Uterus (tissue), 3 donors: ENCODE measurements at regions not wholly inside any gene's neighbourhood (a gene's known extent, or its start where the extent isn't known, plus 50 kb on each side); places are given as distances from the start of the nearest gene placed in this dataset.

Experiments used
- DNase-seq, 2 donors: peaks; one replicate each; pipeline ENCODE4 v3.0.0-alpha.2; 2019 to 2020
- H3K27ac ChIP-seq, 2 donors: fragments of 200-600 bp; sonication (generic); 1 replicate in 1 of 2; 2 replicates in 1 of 2; pipeline ENCODE4 v1.5.1; 2016 to 2018
- H3K27me3 ChIP-seq, 2 donors: fragments of 200-600 bp; sonication (generic); one replicate each; pipeline ENCODE4 v1.5.1; 2018 to 2019; ENCODE audit warnings: control low read depth in 1 of 2
- H3K36me3 ChIP-seq, 2 donors: fragments of 200-600 bp; sonication (generic); one replicate each; pipeline ENCODE4 v1.5.1; 2019; ENCODE audit warnings: control low read depth in 1 of 2
- H3K4me1 ChIP-seq, 2 donors: fragments of 200-600 bp; sonication (generic); one replicate each; pipeline ENCODE4 v1.5.1; 2018 to 2019; ENCODE audit warnings: control low read depth in 1 of 2
- H3K4me3 ChIP-seq, 2 donors: fragments of 200-600 bp; sonication (generic); 1 replicate in 1 of 2; 2 replicates in 1 of 2; pipeline ENCODE4 v1.5.1; 2018 to 2019; ENCODE audit warnings: mild to moderate bottlenecking in 1 of 2
- H3K9me3 ChIP-seq, 2 donors: fragments of 200-600 bp; sonication (generic); one replicate each; pipeline ENCODE4 v1.5.1; 2019; ENCODE audit warnings: control low read depth in 1 of 2
- POLR2A ChIP-seq, 2 donors: fragments of 450-650 bp; IDR thresholded peaks; one replicate each; pipeline ENCODE4 v1.6.1; 2016; ENCODE audit warnings: antibody characterized with exemption in 2 of 2, mild to moderate bottlenecking in 1 of 2, moderate library complexity in 1 of 2
- intact Hi-C: fragments of 100-400 bp; cut with DNase I; formaldehyde crosslinking; loops from one replicate; pipeline ENCODE4 v1.15.1; 2023; ENCODE audit warnings: low total_unique reads
- TF ChIP-seq, protein P1 (sequence below), 4 experiments: fragments of 200-600 bp in 2 of 4; fragments of 450-650 bp in 2 of 4; sonication (generic) in 2 of 4; IDR thresholded peaks; one replicate each; pipeline ENCODE4 v1.5.1; 2016 to 2019; ENCODE audit warnings: antibody characterized with exemption in 4 of 4, mild to moderate bottlenecking in 2 of 4, moderate library complexity in 1 of 4
- donor health status: DM: yes; HTN: yes; CAD: no.

DNA sequence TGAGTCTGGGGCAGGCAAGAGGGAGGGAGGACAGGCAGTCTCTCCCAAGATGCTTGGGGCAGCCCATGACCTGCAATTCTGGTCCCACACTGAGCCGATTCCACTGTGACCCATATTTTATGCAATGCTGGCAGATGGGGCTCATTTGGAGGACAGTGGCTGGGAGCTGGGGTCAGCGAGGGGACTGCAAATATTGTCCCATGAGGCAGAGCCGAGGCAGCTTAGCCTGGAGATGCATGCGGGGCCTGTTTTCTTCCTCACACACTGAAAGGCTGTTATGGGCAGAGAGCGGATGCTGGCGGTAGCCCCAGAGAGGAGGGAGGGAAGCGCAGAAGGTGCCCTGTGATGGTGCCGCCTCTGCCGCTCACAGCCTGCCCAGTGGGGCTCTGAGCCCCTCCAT, 128.5 kb upstream of the POU3F1 start:
- DNase-seq = no peak
- no peaks in the 10 kb centered on the region for H3K36me3 ChIP-seq
- no peaks in the 10 kb centered on the region for H3K27me3 ChIP-seq
- H3K4me3 ChIP-seq = no peak overlapping the region
- no peaks in the 10 kb centered on the region for H3K9me3 ChIP-seq
- no peaks in the 10 kb centered on the region for H3K4me1 ChIP-seq
- no peak overlapping the region for H3K27ac ChIP-seq
- TF ChIP-seq, protein P1, sequence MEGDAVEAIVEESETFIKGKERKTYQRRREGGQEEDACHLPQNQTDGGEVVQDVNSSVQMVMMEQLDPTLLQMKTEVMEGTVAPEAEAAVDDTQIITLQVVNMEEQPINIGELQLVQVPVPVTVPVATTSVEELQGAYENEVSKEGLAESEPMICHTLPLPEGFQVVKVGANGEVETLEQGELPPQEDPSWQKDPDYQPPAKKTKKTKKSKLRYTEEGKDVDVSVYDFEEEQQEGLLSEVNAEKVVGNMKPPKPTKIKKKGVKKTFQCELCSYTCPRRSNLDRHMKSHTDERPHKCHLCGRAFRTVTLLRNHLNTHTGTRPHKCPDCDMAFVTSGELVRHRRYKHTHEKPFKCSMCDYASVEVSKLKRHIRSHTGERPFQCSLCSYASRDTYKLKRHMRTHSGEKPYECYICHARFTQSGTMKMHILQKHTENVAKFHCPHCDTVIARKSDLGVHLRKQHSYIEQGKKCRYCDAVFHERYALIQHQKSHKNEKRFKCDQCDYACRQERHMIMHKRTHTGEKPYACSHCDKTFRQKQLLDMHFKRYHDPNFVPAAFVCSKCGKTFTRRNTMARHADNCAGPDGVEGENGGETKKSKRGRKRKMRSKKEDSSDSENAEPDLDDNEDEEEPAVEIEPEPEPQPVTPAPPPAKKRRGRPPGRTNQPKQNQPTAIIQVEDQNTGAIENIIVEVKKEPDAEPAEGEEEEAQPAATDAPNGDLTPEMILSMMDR (IDR thresholded peaks at IDR 0.05) = no peak
- no peak for TF ChIP-seq POLR2A (IDR thresholded peaks at IDR 0.05)
- intact Hi-C loops = no loop called here

DNA sequence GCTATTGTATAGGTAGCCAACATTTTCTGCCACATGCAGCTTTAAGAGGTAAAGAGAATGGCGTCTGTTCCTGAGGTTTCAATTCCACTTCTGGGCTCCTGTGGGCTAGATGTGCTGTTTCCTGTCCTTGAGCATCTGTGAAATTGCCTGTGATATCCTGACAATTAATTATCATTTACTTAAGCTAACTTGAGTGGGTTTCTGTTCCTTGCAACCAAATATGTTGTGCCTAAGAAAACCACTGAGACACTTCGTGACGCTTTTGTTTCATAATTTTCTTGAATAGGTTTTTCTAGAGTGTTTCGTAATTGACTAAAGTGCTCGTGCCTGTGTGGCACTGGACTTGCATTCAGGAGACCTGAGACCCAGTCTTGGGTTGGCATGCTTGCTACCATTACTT, 127.3 kb upstream of the POU3F1 start:
- intact Hi-C loops = no loop called here
- DNase-seq = no peak
- H3K4me1 ChIP-seq = no peaks in the 10 kb centered on the region
- no peak overlapping the region for H3K27ac ChIP-seq
- no peak overlapping the region for H3K4me3 ChIP-seq
- no peaks in the 10 kb centered on the region for H3K9me3 ChIP-seq
- no peak for TF ChIP-seq POLR2A (IDR thresholded peaks at IDR 0.05)
- TF ChIP-seq, protein P1 (IDR thresholded peaks at IDR 0.05) = no peak
- H3K27me3 ChIP-seq = no peaks in the 10 kb centered on the region
- H3K36me3 ChIP-seq = no peaks in the 10 kb centered on the region

DNA sequence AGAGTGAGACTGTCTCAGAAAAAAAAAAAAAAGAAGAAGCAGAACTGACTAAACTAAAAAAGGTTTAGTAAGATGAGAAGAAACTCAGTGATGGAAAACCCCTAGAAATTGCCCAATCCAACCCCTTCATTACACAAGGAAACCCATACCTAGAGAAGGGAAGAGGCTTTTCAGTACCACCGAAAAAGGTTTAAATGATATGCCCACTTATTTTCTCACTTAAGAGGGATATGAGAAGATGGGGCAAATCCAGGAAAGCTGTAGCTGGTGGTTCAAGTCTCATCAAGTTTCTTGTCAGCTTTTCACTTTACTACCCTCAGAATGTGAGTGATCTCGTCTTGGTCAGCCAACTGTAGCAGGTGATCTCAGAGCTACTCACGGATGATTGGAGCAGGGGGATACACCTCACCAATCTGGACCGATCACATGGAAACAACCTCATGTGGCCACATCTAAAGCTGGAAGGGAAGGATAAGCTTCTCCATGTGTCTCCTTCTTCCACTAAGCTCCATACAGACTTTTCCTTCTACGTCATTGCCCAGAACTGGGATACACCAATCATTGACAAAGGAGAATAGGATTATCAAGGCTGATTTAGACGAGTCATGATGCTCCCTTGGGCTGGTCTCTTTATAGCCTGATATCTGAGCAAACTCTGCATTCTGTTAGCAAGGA, 126.7 kb upstream of the POU3F1 start:
- no peak for DNase-seq
- H3K4me1 ChIP-seq = no peaks in the 10 kb centered on the region
- no peak overlapping the region for H3K27ac ChIP-seq
- H3K9me3 ChIP-seq = no peaks in the 10 kb centered on the region
- TF ChIP-seq POLR2A (IDR thresholded peaks at IDR 0.05) = no peak
- H3K4me3 ChIP-seq = no peak overlapping the region
- no peaks in the 10 kb centered on the region for H3K27me3 ChIP-seq
- H3K36me3 ChIP-seq = no peaks in the 10 kb centered on the region
- intact Hi-C loops = no loop called here

DNA sequence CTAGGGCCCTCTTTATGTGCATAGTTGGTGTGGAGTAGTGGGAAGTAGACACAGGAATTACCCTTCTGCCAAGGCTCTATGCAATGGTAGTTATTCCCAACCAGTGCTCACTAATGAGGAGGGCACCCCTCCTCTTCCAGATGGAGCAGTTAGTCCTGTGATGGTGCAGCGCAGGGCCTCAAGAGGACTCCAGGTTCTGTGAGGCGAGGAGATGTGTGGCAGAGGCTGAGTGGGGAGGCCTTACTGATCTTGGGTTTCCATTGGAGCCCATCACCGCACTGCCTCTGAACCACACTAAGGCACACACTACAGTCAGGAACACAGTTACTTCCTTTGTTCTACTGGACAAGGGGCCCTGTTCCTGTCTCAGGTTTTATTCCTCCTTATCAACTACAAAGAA, 122.5 kb upstream of the POU3F1 start:
- DNase-seq = no peak
- H3K4me1 ChIP-seq = no peaks in the 10 kb centered on the region
- H3K9me3 ChIP-seq = no peaks in the 10 kb centered on the region
- no peaks in the 10 kb centered on the region for H3K36me3 ChIP-seq
- H3K4me3 ChIP-seq = no peak overlapping the region
- TF ChIP-seq POLR2A (IDR thresholded peaks at IDR 0.05) = no peak
- TF ChIP-seq, protein P1 (IDR thresholded peaks at IDR 0.05) = no peak
- no peaks in the 10 kb centered on the region for H3K27me3 ChIP-seq
- H3K27ac ChIP-seq = no peak overlapping the region
- intact Hi-C loops = no loop called here

DNA sequence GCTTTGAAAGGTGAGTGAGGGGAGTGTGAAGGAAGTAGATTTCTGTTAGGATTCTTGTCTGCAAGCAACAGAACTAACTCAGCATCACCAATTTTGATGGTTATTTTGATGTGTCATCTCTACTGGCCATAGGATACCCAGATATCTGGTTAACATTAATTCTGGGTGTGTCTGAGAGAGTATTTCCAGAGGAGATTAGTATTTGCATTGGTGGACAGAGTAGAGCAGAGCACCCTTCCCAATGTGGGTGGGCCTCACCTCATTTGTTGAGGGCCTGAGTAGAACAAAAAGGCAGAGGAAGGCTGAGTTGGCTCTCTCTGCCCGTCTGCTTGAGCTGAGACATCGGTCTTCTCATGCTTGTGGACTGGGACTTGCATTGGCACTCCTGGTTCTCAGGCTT, 121.8 kb upstream of the POU3F1 start:
- H3K4me1 ChIP-seq = no peaks in the 10 kb centered on the region
- H3K9me3 ChIP-seq = no peaks in the 10 kb centered on the region
- H3K4me3 ChIP-seq = no peak overlapping the region
- H3K36me3 ChIP-seq = no peaks in the 10 kb centered on the region
- TF ChIP-seq, protein P1 (IDR thresholded peaks at IDR 0.05) = no peak
- TF ChIP-seq POLR2A (IDR thresholded peaks at IDR 0.05) = no peak
- no peak overlapping the region for H3K27ac ChIP-seq
- intact Hi-C loops = no loop called here
- no peak for DNase-seq
- H3K27me3 ChIP-seq = no peaks in the 10 kb centered on the region

DNA sequence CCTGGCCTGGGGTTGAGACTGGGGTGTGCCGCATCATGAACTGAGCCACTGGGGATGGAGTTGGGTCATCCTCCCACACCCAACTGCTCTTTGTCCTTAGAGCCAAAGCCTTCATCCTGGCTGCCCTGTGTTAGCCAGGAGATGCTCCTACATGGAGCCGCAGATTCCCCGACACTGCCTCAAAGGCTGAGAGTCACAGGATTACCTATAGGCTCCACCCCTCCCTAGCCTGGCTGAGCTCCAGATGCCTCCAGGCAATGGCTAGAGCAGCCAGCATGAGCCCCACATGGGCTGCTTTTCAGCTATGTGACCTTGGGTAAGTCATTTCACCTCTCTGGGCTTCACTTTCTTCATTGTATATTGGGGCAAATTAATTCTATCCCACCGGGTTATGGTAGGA, 119.9 kb upstream of the POU3F1 start:
- Histone ChIP-seq H3K27ac (no peak overlapping the region), H3K27me3 (no peaks in the 10 kb centered on the region), H3K4me3 (no peak overlapping the region), H3K4me1 (no peaks in the 10 kb centered on the region), H3K36me3 (no peaks in the 10 kb centered on the region), H3K9me3 (no peaks in the 10 kb centered on the region)
- TF ChIP-seq POLR2A (IDR thresholded peaks at IDR 0.05) = no peak
- TF ChIP-seq, protein P1 (IDR thresholded peaks at IDR 0.05) = no peak
- DNase-seq = no peak
- intact Hi-C loops = no loop called here
